Stomach (tissue), 4 donors: ENCODE measurements at regions not wholly inside any gene's neighbourhood (a gene's known extent, or its start where the extent isn't known, plus 50 kb on each side); places are given as distances from the start of the nearest gene placed in this dataset.

Source experiments
- CTCF ChIP-seq, 7 experiments: fragments of 450-650 bp in 4 of 7; fragments of 200-600 bp in 3 of 7; sonication (generic) in 3 of 7; IDR thresholded peaks; one replicate each; pipeline ENCODE4 v1.5.1; 2016 to 2019; ENCODE audit warnings: antibody characterized with exemption in 7 of 7, control low read depth in 2 of 7, mild to moderate bottlenecking in 1 of 7
- EP300 ChIP-seq: sonication (generic); formaldehyde crosslinking; IDR thresholded peaks from one replicate; pipeline ENCODE4 v1.6.1; 2017; ENCODE audit warnings: antibody characterized with exemption
- POLR2A ChIP-seq, 4 donors: fragments of 450-650 bp; IDR thresholded peaks; one replicate each; pipeline ENCODE4 v1.6.1; 2016; ENCODE audit warnings: antibody characterized with exemption in 4 of 4, control low read depth in 2 of 4, mild to moderate bottlenecking in 1 of 4, moderate library complexity in 1 of 4
- POLR2AphosphoS5 ChIP-seq, 3 donors: sonication (generic); formaldehyde crosslinking; IDR thresholded peaks; one replicate each; pipeline ENCODE4 v1.6.1; 2016; ENCODE audit warnings: antibody characterized with exemption in 3 of 3

- TF ChIP-seq CTCF (IDR thresholded peaks at IDR 0.05), result no peak
- no peak for TF ChIP-seq POLR2A (IDR thresholded peaks at IDR 0.05)
- TF ChIP-seq EP300, result no peak
- no peak for TF ChIP-seq POLR2AphosphoS5 (IDR thresholded peaks at IDR 0.05)
These were observed 254.3 kb downstream of the RBM43 start for GRCh38 chr2:151007365-151007764.
